ENCODE measurements at regions not wholly inside any gene's neighbourhood (a gene's known extent, or its start where the extent isn't known, plus 50 kb on each side); places are given as distances from the start of the nearest gene placed in this dataset.

DNA sequence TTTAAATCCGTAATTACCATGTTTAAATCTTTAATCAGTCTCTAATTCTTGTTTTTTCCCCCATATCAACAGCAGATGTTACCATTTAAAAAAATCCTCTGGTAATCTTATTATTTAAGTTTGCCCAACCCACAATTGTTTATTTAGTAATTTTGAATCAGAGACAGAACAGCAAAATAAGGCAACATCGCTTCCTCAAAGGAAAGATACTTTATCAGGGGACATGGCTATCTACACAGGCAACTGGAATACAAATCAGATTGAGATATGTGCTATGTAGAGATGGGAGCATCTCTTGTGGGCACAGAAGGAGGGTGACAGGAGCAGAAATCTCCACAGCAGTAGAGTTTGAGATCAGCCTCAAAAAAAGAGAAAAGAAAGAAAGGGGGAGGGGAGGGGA lies 674.4 kb downstream of the SEMA5A start:
- Histone ChIP-seq H3K27ac (no peak overlapping the region), H3K4me1 (ENCODE audit: control insufficient read depth in 1 of 2, low read depth in 2 of 2) (no peaks in the 10 kb centered on the region), H3K27me3 (replicated peaks; ENCODE audit: insufficient read depth) (no peaks in the 10 kb centered on the region), H3K4me3 (no peak overlapping the region), H3K36me3 (no peaks in the 10 kb centered on the region), H3K9me3 (no peaks in the 10 kb centered on the region)
- DNase-seq (ENCODE audit: low spot score): no peak
- no peak for ATAC-seq (ENCODE audit: insufficient number of reproducible peaks, low FRiP score, low read depth)
- TF ChIP-seq, protein P1, sequence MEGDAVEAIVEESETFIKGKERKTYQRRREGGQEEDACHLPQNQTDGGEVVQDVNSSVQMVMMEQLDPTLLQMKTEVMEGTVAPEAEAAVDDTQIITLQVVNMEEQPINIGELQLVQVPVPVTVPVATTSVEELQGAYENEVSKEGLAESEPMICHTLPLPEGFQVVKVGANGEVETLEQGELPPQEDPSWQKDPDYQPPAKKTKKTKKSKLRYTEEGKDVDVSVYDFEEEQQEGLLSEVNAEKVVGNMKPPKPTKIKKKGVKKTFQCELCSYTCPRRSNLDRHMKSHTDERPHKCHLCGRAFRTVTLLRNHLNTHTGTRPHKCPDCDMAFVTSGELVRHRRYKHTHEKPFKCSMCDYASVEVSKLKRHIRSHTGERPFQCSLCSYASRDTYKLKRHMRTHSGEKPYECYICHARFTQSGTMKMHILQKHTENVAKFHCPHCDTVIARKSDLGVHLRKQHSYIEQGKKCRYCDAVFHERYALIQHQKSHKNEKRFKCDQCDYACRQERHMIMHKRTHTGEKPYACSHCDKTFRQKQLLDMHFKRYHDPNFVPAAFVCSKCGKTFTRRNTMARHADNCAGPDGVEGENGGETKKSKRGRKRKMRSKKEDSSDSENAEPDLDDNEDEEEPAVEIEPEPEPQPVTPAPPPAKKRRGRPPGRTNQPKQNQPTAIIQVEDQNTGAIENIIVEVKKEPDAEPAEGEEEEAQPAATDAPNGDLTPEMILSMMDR (IDR thresholded peaks at IDR 0.05): no peak

DNA sequence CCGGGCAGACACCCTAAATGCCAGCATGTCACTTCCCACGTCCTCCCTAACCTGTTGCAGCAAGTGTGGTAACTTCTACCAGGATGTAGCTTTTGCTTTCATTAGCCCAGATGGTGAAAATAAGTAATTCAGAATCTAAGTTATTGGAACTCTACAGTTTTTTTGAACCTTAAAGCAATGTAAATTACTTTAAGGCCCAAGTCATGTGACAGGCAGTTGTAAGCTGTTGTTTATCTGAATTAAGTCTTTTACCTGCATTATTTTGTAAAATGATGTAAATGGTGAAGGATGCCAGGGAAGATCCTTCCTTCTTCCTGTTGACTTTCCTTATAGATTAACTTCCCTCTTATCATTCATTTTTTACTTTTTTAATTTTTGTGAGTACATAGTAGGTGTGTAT lies 670.2 kb downstream of the SEMA5A start:
- DNase-seq (ENCODE audit: low spot score): no peak
- Histone ChIP-seq H3K27me3 (replicated peaks; ENCODE audit: insufficient read depth) (no peaks in the 10 kb centered on the region), H3K4me1 (ENCODE audit: control insufficient read depth in 1 of 2, low read depth in 2 of 2) (no peaks in the 10 kb centered on the region)

DNA sequence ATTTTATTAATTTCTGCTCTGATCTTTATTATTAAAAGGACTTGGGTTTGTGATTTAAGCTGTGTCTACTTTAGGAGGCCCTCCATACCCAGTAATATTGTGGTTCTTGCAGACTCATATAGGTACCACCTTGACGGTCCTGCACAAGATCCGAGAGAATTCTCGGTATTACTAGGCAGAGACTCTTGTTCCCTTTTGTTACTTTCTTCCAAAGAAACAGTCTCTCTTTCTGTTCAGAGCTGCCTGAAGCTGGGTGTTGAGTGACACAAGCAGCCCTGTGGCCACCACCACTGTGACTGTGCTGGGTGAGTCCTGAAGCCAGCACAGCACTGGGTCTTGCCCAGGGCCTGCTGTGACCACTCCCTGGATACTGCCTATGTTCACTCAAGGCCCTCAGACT lies 666.6 kb downstream of the SEMA5A start:
- H3K27ac ChIP-seq: no peak overlapping the region
- no peak for DNase-seq (ENCODE audit: low spot score)
- no peaks in the 10 kb centered on the region for H3K9me3 ChIP-seq
- TF ChIP-seq, protein P1 (IDR thresholded peaks at IDR 0.05): no peak
- no peak overlapping the region for H3K4me3 ChIP-seq
- H3K36me3 ChIP-seq: no peaks in the 10 kb centered on the region
- H3K4me1 ChIP-seq (ENCODE audit: control insufficient read depth in 1 of 2, low read depth in 2 of 2): no peaks in the 10 kb centered on the region
- H3K27me3 ChIP-seq (replicated peaks; ENCODE audit: insufficient read depth): no peaks in the 10 kb centered on the region
- no peak for ATAC-seq (ENCODE audit: insufficient number of reproducible peaks, low FRiP score, low read depth)

More for the DNA sequence above, 670.2 kb downstream of the SEMA5A start:
- H3K4me3 ChIP-seq: no peak overlapping the region
- TF ChIP-seq, protein P1 (IDR thresholded peaks at IDR 0.05): no peak
- H3K9me3 ChIP-seq: no peaks in the 10 kb centered on the region
- no peak for ATAC-seq (ENCODE audit: insufficient number of reproducible peaks, low FRiP score, low read depth)
- H3K27ac ChIP-seq: no peak overlapping the region
- no peaks in the 10 kb centered on the region for H3K36me3 ChIP-seq

DNA sequence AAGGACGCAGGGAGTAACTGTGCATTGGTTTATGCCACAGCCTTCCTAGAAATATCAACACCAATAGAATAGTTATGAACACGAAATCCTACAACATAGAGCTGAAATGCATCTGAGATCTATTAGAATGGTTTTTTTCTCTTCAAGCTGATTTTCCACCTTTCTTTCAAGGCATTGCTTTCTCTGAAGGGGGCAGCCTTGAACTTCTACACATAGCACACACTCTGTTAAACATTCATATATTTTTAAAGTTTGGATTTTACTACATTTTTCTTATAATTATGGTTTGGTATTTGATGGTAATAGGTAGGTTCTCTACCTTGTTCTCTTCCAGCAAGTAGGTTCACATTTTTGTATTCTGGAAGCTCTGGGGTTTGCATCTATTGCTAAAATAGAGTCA lies 661.8 kb downstream of the SEMA5A start:
- TF ChIP-seq, protein P1 (IDR thresholded peaks at IDR 0.05): no peak
- Histone ChIP-seq H3K4me3 (no peak overlapping the region), H3K4me1 (ENCODE audit: control insufficient read depth in 1 of 2, low read depth in 2 of 2) (no peaks in the 10 kb centered on the region), H3K9me3 (no peaks in the 10 kb centered on the region), H3K36me3 (no peaks in the 10 kb centered on the region), H3K27ac (no peak overlapping the region), H3K27me3 (replicated peaks; ENCODE audit: insufficient read depth) (no peaks in the 10 kb centered on the region)
- no peak for ATAC-seq (ENCODE audit: insufficient number of reproducible peaks, low FRiP score, low read depth)
- no peak for DNase-seq (ENCODE audit: low spot score)

DNA sequence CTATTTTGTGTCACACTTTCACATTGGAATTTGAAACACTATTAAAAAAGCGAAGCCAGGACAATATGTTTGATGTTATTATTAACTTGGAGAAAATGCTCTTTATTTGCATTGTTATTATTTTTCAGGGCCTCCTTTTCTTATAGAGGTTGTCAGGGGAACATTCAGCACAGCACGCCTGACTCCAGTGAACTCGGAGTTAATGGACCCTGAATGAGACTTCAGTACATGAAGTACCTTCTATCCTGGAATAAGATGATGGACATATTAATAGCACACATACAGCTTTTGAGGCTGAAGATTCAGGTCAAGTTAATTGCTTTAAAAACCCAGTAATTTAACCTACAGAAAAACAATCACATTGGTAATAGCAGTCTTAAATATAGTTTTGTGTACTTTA lies 652.9 kb downstream of the SEMA5A start:
- no peaks in the 10 kb centered on the region for H3K4me1 ChIP-seq (ENCODE audit: control insufficient read depth in 1 of 2, low read depth in 2 of 2)
- H3K27ac ChIP-seq: no peak overlapping the region
- DNase-seq (ENCODE audit: low spot score): no peak
- H3K9me3 ChIP-seq: no peaks in the 10 kb centered on the region
- H3K4me3 ChIP-seq: no peak overlapping the region
- H3K27me3 ChIP-seq (replicated peaks; ENCODE audit: insufficient read depth): no peaks in the 10 kb centered on the region
- TF ChIP-seq, protein P1 (IDR thresholded peaks at IDR 0.05): no peak
- no peak for ATAC-seq (ENCODE audit: insufficient number of reproducible peaks, low FRiP score, low read depth)
- H3K36me3 ChIP-seq: no peaks in the 10 kb centered on the region

All from thoracic aorta (tissue), 2 donors.